SK-N-MC (cell line): ENCODE measurements at regions not wholly inside any gene's neighbourhood (a gene's known extent, or its start where the extent isn't known, plus 50 kb on each side); places are given as distances from the start of the nearest gene placed in this dataset.

Experiments
- EZH2 ChIP-seq: fragments of 200-600 bp; sonication (generic); IDR thresholded peaks from one replicate; pipeline ENCODE4 v1.6.1; 2017; ENCODE audit warnings: antibody characterized with exemption
- FOXP2 ChIP-seq: optimal IDR thresholded peaks from 2 replicates; pipeline ENCODE3; 2011; ENCODE audit warnings: mild to moderate bottlenecking, moderate library complexity; ENCODE audit not compliant: insufficient read depth; ENCODE audit errors: extremely low read length, control extremely low read depth
- POLR2AphosphoS5 ChIP-seq: IDR thresholded peaks from 2 replicates; pipeline ENCODE4 v1.6.1; 2012; ENCODE audit warnings: mild to moderate bottlenecking, low read depth, low read length, borderline replicate concordance

GRCh38 chr2:11975373-11975772 is 228.9 kb downstream of the LPIN1 start:
- no peak for TF ChIP-seq EZH2
- TF ChIP-seq POLR2AphosphoS5: no peak
- TF ChIP-seq FOXP2: no peak
